ENCODE measurements at regions not wholly inside any gene's neighbourhood (a gene's known extent, or its start where the extent isn't known, plus 50 kb on each side); places are given as distances from the start of the nearest gene placed in this dataset.

GRCh38 chr6:167211881-167212712 is 54.3 kb upstream of the GPR31 start (continued):
- TF ChIP-seq, protein P1, sequence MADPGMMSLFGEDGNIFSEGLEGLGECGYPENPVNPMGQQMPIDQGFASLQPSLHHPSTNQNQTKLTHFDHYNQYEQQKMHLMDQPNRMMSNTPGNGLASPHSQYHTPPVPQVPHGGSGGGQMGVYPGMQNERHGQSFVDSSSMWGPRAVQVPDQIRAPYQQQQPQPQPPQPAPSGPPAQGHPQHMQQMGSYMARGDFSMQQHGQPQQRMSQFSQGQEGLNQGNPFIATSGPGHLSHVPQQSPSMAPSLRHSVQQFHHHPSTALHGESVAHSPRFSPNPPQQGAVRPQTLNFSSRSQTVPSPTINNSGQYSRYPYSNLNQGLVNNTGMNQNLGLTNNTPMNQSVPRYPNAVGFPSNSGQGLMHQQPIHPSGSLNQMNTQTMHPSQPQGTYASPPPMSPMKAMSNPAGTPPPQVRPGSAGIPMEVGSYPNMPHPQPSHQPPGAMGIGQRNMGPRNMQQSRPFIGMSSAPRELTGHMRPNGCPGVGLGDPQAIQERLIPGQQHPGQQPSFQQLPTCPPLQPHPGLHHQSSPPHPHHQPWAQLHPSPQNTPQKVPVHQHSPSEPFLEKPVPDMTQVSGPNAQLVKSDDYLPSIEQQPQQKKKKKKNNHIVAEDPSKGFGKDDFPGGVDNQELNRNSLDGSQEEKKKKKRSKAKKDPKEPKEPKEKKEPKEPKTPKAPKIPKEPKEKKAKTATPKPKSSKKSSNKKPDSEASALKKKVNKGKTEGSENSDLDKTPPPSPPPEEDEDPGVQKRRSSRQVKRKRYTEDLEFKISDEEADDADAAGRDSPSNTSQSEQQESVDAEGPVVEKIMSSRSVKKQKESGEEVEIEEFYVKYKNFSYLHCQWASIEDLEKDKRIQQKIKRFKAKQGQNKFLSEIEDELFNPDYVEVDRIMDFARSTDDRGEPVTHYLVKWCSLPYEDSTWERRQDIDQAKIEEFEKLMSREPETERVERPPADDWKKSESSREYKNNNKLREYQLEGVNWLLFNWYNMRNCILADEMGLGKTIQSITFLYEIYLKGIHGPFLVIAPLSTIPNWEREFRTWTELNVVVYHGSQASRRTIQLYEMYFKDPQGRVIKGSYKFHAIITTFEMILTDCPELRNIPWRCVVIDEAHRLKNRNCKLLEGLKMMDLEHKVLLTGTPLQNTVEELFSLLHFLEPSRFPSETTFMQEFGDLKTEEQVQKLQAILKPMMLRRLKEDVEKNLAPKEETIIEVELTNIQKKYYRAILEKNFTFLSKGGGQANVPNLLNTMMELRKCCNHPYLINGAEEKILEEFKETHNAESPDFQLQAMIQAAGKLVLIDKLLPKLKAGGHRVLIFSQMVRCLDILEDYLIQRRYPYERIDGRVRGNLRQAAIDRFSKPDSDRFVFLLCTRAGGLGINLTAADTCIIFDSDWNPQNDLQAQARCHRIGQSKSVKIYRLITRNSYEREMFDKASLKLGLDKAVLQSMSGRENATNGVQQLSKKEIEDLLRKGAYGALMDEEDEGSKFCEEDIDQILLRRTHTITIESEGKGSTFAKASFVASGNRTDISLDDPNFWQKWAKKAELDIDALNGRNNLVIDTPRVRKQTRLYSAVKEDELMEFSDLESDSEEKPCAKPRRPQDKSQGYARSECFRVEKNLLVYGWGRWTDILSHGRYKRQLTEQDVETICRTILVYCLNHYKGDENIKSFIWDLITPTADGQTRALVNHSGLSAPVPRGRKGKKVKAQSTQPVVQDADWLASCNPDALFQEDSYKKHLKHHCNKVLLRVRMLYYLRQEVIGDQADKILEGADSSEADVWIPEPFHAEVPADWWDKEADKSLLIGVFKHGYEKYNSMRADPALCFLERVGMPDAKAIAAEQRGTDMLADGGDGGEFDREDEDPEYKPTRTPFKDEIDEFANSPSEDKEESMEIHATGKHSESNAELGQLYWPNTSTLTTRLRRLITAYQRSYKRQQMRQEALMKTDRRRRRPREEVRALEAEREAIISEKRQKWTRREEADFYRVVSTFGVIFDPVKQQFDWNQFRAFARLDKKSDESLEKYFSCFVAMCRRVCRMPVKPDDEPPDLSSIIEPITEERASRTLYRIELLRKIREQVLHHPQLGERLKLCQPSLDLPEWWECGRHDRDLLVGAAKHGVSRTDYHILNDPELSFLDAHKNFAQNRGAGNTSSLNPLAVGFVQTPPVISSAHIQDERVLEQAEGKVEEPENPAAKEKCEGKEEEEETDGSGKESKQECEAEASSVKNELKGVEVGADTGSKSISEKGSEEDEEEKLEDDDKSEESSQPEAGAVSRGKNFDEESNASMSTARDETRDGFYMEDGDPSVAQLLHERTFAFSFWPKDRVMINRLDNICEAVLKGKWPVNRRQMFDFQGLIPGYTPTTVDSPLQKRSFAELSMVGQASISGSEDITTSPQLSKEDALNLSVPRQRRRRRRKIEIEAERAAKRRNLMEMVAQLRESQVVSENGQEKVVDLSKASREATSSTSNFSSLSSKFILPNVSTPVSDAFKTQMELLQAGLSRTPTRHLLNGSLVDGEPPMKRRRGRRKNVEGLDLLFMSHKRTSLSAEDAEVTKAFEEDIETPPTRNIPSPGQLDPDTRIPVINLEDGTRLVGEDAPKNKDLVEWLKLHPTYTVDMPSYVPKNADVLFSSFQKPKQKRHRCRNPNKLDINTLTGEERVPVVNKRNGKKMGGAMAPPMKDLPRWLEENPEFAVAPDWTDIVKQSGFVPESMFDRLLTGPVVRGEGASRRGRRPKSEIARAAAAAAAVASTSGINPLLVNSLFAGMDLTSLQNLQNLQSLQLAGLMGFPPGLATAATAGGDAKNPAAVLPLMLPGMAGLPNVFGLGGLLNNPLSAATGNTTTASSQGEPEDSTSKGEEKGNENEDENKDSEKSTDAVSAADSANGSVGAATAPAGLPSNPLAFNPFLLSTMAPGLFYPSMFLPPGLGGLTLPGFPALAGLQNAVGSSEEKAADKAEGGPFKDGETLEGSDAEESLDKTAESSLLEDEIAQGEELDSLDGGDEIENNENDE (IDR thresholded peaks at IDR 0.05; ENCODE audit: insufficient replicate concordance, low read length), result no peak
- TF ChIP-seq HDAC6 (IDR thresholded peaks at IDR 0.05; ENCODE audit: low read depth, low read length) (no peak), BCL11A (IDR thresholded peaks at IDR 0.05; ENCODE audit: low read depth in 2 of 2, low read length in 2 of 2) (no peak), CBX5 (IDR thresholded peaks at IDR 0.05; ENCODE audit: low read depth, low read length) (no peak), CBX8 (IDR thresholded peaks at IDR 0.05; ENCODE audit: borderline replicate concordance, low read depth, low read length) (no peak), ASH2L (IDR thresholded peaks at IDR 0.05; ENCODE audit: low read length) (no peak), PHF8 (conservative IDR thresholded peaks at IDR 0.05; ENCODE audit: low read depth, low read length) (no peak), SAP30 (IDR thresholded peaks at IDR 0.05; ENCODE audit: insufficient read depth, insufficient replicate concordance, low read length) (no peak), GABPA (IDR thresholded peaks at IDR 0.05; ENCODE audit: borderline replicate concordance, insufficient read depth, low read length) (no peak), SUZ12 (IDR thresholded peaks at IDR 0.05; ENCODE audit: low read length) (no peak)

Measured in H1 (cell line).